ENCODE measurements at regions not wholly inside any gene's neighbourhood (a gene's known extent, or its start where the extent isn't known, plus 50 kb on each side); places are given as distances from the start of the nearest gene placed in this dataset.

DNA sequence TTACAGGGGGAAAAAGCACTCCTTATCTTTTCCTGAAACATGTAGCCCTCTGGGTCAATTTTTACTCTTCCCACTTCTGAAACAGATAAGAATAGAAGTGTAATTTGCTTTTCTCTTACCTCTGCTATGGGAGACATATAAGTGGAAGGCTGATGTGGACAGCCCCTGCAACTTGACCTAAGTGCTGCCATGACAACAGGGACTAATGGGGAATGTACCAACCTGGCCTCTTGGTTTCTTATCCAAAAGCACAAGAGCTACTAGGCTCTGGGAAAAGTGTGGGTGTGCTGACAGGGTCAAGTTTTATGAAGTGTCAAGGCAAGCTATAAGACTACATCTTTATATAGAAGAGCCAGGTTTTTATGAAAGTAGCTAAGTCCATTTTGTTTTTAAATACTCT, 1246.5 kb downstream of the OTOL1 start:
- TF ChIP-seq CTCF (IDR thresholded peaks at IDR 0.05), result no peak
- no peak for TF ChIP-seq POLR2A (IDR thresholded peaks at IDR 0.05)

Data from body of pancreas (tissue), 4 donors.